H9 (cell line): ENCODE measurements at regions not wholly inside any gene's neighbourhood (a gene's known extent, or its start where the extent isn't known, plus 50 kb on each side); places are given as distances from the start of the nearest gene placed in this dataset.

ENCODE experiments used
- DNase-seq: peaks from one replicate; pipeline ENCODE4 v3.0.0-alpha.2; 2017
- H2AFZ ChIP-seq: one replicate; pipeline ENCODE4 v1.6.1; 2013; ENCODE audit warnings: mild to moderate bottlenecking, low read length, control low read depth, moderate library complexity
- H2AK5ac ChIP-seq: 2 replicates; pipeline ENCODE4 v1.6.1; 2013; ENCODE audit warnings: low read length, control low read depth, mixed read lengths; ENCODE audit not compliant: insufficient read length
- H2BK120ac ChIP-seq: one replicate; pipeline ENCODE4 v1.6.1; 2013; ENCODE audit warnings: low read depth, mild to moderate bottlenecking, low read length, control low read depth, inconsistent platforms; ENCODE audit not compliant: poor library complexity, severe bottlenecking
- H2BK12ac ChIP-seq: 2 replicates; pipeline ENCODE4 v1.6.1; 2013; ENCODE audit warnings: low read length, control low read depth, mixed read lengths, low read depth; ENCODE audit not compliant: insufficient read length
- H2BK15ac ChIP-seq: 2 replicates; pipeline ENCODE4 v1.6.1; 2013; ENCODE audit warnings: low read depth, low read length, control low read depth
- H2BK20ac ChIP-seq: one replicate; pipeline ENCODE4 v1.6.1; 2013; ENCODE audit warnings: low read depth, mild to moderate bottlenecking, low read length, control low read depth, inconsistent platforms; ENCODE audit not compliant: poor library complexity, severe bottlenecking
- H2BK5ac ChIP-seq: 2 replicates; pipeline ENCODE4 v1.6.1; 2013; ENCODE audit warnings: low read length, control low read depth, mixed read lengths; ENCODE audit not compliant: insufficient read length
- H3K14ac ChIP-seq: 2 replicates; pipeline ENCODE4 v1.6.1; 2013; ENCODE audit warnings: low read length, control low read depth; ENCODE audit not compliant: insufficient read depth
- H3K18ac ChIP-seq: 2 replicates; pipeline ENCODE4 v1.6.1; 2013; ENCODE audit warnings: low read depth, mild to moderate bottlenecking, mixed read lengths, low read length, control low read depth; ENCODE audit not compliant: insufficient read length
- H3K23ac ChIP-seq: 2 replicates; pipeline ENCODE4 v1.6.1; 2013; ENCODE audit warnings: low read length, control low read depth, mixed read lengths, low read depth; ENCODE audit not compliant: insufficient read length
- H3K23me2 ChIP-seq: 2 replicates; pipeline ENCODE4 v1.6.1; 2013; ENCODE audit warnings: low read depth, mild to moderate bottlenecking, mixed read lengths, low read length, control low read depth; ENCODE audit not compliant: insufficient read length, poor library complexity, severe bottlenecking
- H3K27ac ChIP-seq: 2 replicates; pipeline ENCODE4 v1.5.1; 2013; ENCODE audit warnings: low read length, control low read depth, mixed read lengths, low read depth; ENCODE audit not compliant: insufficient read length
- H3K27me3 ChIP-seq: 2 replicates; pipeline ENCODE4 v1.6.1; 2013; ENCODE audit warnings: low read length, control low read depth, inconsistent platforms; ENCODE audit not compliant: insufficient read depth
- H3K4ac ChIP-seq: 2 replicates; pipeline ENCODE4 v1.6.1; 2013; ENCODE audit warnings: low read depth, mild to moderate bottlenecking, control low read depth, inconsistent platforms, low read length, moderate library complexity
- H3K4me1 ChIP-seq: 2 replicates; pipeline ENCODE4 v1.6.1; 2013; ENCODE audit warnings: low read length, control low read depth, inconsistent platforms; ENCODE audit not compliant: insufficient read depth
- H3K4me2 ChIP-seq: 2 replicates; pipeline ENCODE4 v1.6.1; 2013; ENCODE audit warnings: low read length, control low read depth, mixed read lengths; ENCODE audit not compliant: insufficient read length, insufficient read depth
- H3K56ac ChIP-seq: 2 replicates; pipeline ENCODE4 v1.6.1; 2013; ENCODE audit warnings: low read depth, mild to moderate bottlenecking, mixed read lengths, low read length, control low read depth; ENCODE audit not compliant: insufficient read length
- H3K79me1 ChIP-seq: 2 replicates; pipeline ENCODE4 v1.6.1; 2013; ENCODE audit warnings: low read depth, mild to moderate bottlenecking, moderate library complexity, low read length, control low read depth, inconsistent platforms; ENCODE audit not compliant: insufficient read depth, poor library complexity, severe bottlenecking
- H3K79me2 ChIP-seq: 2 replicates; pipeline ENCODE4 v1.6.1; 2013; ENCODE audit warnings: low read length, control low read depth, inconsistent platforms; ENCODE audit not compliant: insufficient read depth
- H3K9ac ChIP-seq: 2 replicates; pipeline ENCODE4 v1.6.1; 2013; ENCODE audit warnings: low read length, control low read depth, mixed read lengths; ENCODE audit not compliant: insufficient read length; ENCODE audit errors: extremely low read depth
- H3K9me3 ChIP-seq: one replicate; pipeline ENCODE4 v1.6.1; 2013; ENCODE audit warnings: low read depth, low read length, inconsistent platforms; ENCODE audit not compliant: control insufficient read depth
- H3T11ph ChIP-seq: one replicate; pipeline ENCODE4 v1.6.1; 2013; ENCODE audit warnings: mild to moderate bottlenecking, low read length, control low read depth, inconsistent platforms
- H4K20me1 ChIP-seq: one replicate; pipeline ENCODE4 v1.6.1; 2013; ENCODE audit not compliant: control insufficient read depth, insufficient read length, insufficient read depth
- H4K5ac ChIP-seq: 2 replicates; pipeline ENCODE4 v1.6.1; 2013; ENCODE audit warnings: low read depth, mild to moderate bottlenecking, mixed read lengths, low read length, control low read depth; ENCODE audit not compliant: insufficient read length
- H4K8ac ChIP-seq: replicated peaks from 2 replicates; pipeline ENCODE4 v1.6.1; 2013; ENCODE audit warnings: low read length, control low read depth, mixed read lengths, low read depth; ENCODE audit not compliant: insufficient read length
- H4K91ac ChIP-seq: 2 replicates; pipeline ENCODE4 v1.6.1; 2013; ENCODE audit warnings: low read depth, mild to moderate bottlenecking, moderate library complexity, mixed read lengths, low read length, control low read depth; ENCODE audit not compliant: insufficient read length
- H3K27ac Mint-ChIP-seq, 3 experiments: 2 replicates in 2 of 3; 3 replicates in 1 of 3; pipeline ENCODE4 v1.8.0; 2020 to 2021; ENCODE audit warnings: mixed read lengths in 3 of 3, mild to moderate bottlenecking in 1 of 3, moderate library complexity in 1 of 3
- H3K27me3 Mint-ChIP-seq: 2 replicates; pipeline ENCODE4 v1.8.0; 2021; ENCODE audit warnings: low read depth, mild to moderate bottlenecking, moderate library complexity, mixed read lengths
- H3K36me3 Mint-ChIP-seq, 3 experiments: 2 replicates in 2 of 3; 3 replicates in 1 of 3; pipeline ENCODE4 v1.8.0; 2020 to 2021; ENCODE audit warnings: low read depth in 3 of 3, mixed read lengths in 3 of 3; ENCODE audit not compliant: insufficient read depth in 1 of 3
- H3K4me1 Mint-ChIP-seq, 2 experiments: 2 replicates each; pipeline ENCODE4 v1.8.0; 2020; ENCODE audit warnings: mixed read lengths in 2 of 2
- H3K4me3 Mint-ChIP-seq, 2 experiments: 2 replicates in 1 of 2; 3 replicates in 1 of 2; pipeline ENCODE4 v1.8.0; 2020 to 2021; ENCODE audit warnings: mild to moderate bottlenecking in 2 of 2, mixed read lengths in 2 of 2, moderate library complexity in 1 of 2
- H3K9me3 Mint-ChIP-seq, 2 experiments: 2 replicates in 1 of 2; 3 replicates in 1 of 2; pipeline ENCODE4 v1.8.0; 2020; ENCODE audit warnings: mild to moderate bottlenecking in 2 of 2, mixed read lengths in 2 of 2, moderate library complexity in 1 of 2
- whole genome bisulfite sequencing: extraction: QIAGEN DNeasy Blood & Tissue Kit; methylation state at CpG from one replicate; pipeline ENCODE4 v1.1.7; 2013; ENCODE audit warnings: missing lambda C conversion rate, low lambda C conversion rate, mixed read lengths; ENCODE audit not compliant: insufficient read length; ENCODE audit errors: extremely low coverage; 5-methylcytosine and 5-hydroxymethylcytosine counted together
- TF ChIP-seq, protein P1 (sequence below): fragments of 200-600 bp; sonication (generic); conservative IDR thresholded peaks from 3 replicates; pipeline ENCODE4 v1.8.0; 2021; ENCODE audit warnings: antibody characterized with exemption, mild to moderate bottlenecking

DNA sequence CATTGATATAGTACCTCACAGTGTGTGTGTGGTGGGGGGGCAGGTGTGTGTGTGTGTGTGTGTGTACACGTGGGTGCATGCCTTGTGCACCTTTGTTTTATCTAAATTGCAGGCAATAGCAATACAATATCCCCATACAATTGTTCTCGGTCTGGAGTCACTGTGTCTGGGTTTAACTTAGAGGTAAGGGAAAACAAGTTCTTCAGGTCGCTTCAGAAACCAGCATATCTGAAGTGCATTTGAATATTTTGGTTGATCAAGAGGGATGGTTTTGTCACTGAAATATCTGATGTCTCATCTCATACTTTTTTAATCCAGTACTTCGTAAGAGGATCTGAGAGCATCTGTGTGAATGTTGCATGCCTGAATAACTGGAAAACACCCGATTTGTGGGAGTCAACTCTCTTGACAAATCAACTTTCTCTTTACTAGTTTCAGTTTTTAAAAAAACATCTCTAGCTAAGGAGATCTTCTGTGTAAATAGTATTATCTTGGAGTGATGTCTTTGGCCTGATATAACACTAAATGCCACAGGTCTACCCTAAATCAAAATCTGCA, 206.8 kb upstream of the NR2F2 start:
- Histone ChIP-seq H4K5ac (no peak overlapping the region), H3K27me3 (no peaks in the 10 kb centered on the region), H3K27ac (no peak overlapping the region), H4K91ac (no peak overlapping the region), H2BK12ac (no peak overlapping the region), H3K18ac (no peak overlapping the region), H2BK15ac (no peak overlapping the region), H3K79me1 (no peaks in the 10 kb centered on the region), H3K4me1 (no peaks in the 10 kb centered on the region), H4K8ac (no peak overlapping the region), H3T11ph (no peak overlapping the region), H3K4me2 (no peak overlapping the region), H4K20me1 (no peaks in the 10 kb centered on the region), H3K23me2 (no peaks in the 10 kb centered on the region), H3K9ac (no peak overlapping the region), H3K79me2 (no peaks in the 10 kb centered on the region), H3K4ac (no peak overlapping the region), H2AFZ (no peak overlapping the region), H2BK5ac (no peak overlapping the region), H2AK5ac (no peak overlapping the region), H3K23ac (no peak overlapping the region), H2BK120ac (no peak overlapping the region), H3K56ac (no peak overlapping the region), H3K9me3 (no peaks in the 10 kb centered on the region), H2BK20ac (no peak overlapping the region), H3K14ac (no peak overlapping the region)
- no peak overlapping the region for H3K27ac Mint-ChIP-seq
- H3K36me3 Mint-ChIP-seq: no peaks in the 10 kb centered on the region; a peak in 1 of 7 replicates
- peaks cover 14% of the 10 kb centered on the region for H3K27me3 Mint-ChIP-seq
- peaks cover 5 to 6% of the 10 kb centered on the region in 2 experiments for H3K4me1 Mint-ChIP-seq
- no peak for DNase-seq
- TF ChIP-seq, protein P1, sequence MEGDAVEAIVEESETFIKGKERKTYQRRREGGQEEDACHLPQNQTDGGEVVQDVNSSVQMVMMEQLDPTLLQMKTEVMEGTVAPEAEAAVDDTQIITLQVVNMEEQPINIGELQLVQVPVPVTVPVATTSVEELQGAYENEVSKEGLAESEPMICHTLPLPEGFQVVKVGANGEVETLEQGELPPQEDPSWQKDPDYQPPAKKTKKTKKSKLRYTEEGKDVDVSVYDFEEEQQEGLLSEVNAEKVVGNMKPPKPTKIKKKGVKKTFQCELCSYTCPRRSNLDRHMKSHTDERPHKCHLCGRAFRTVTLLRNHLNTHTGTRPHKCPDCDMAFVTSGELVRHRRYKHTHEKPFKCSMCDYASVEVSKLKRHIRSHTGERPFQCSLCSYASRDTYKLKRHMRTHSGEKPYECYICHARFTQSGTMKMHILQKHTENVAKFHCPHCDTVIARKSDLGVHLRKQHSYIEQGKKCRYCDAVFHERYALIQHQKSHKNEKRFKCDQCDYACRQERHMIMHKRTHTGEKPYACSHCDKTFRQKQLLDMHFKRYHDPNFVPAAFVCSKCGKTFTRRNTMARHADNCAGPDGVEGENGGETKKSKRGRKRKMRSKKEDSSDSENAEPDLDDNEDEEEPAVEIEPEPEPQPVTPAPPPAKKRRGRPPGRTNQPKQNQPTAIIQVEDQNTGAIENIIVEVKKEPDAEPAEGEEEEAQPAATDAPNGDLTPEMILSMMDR: no peak
- WGBS: no CpG with 5 or more reads among the region's 5 CpGs
- no peaks in the 10 kb centered on the region for H3K9me3 Mint-ChIP-seq
- no peak overlapping the region for H3K4me3 Mint-ChIP-seq
